ENCODE measurements at regions not wholly inside any gene's neighbourhood (a gene's known extent, or its start where the extent isn't known, plus 50 kb on each side); places are given as distances from the start of the nearest gene placed in this dataset.

- no peak for ATAC-seq (ENCODE audit: low read depth)
- no peak for DNase-seq (ENCODE audit: low spot score in 2 of 2)
- Mint-ChIP-seq H3K9me3 (no peaks in the 10 kb centered on the region), H3K36me3 (peaks cover 8% of the 10 kb centered on the region), H3K27me3 (no peaks in the 10 kb centered on the region), H3K4me3 (peak overlapping the region; percentile 55), H3K4me1 (peaks cover 58% of the 10 kb centered on the region), H3K27ac (peak overlapping the region; percentile 91)
These were observed 117.1 kb upstream of the MGAT5 start for GRCh38 chr2:134136731-134137130.

- H3K27me3 Mint-ChIP-seq: no peaks in the 10 kb centered on the region
- no peak for DNase-seq (ENCODE audit: low spot score in 2 of 2)
- H3K4me1 Mint-ChIP-seq: peaks cover 61% of the 10 kb centered on the region
- H3K36me3 Mint-ChIP-seq: peaks cover 7% of the 10 kb centered on the region
- ATAC-seq (ENCODE audit: low read depth): no peak
- H3K4me3 Mint-ChIP-seq: peak overlapping the region; percentile 70
- H3K9me3 Mint-ChIP-seq: no peaks in the 10 kb centered on the region
- peak overlapping the region; percentile 91 for H3K27ac Mint-ChIP-seq
These were observed 116.7 kb upstream of the MGAT5 start for GRCh38 chr2:134137182-134137611.

GRCh38 chr2:134138115-134138514, 115.8 kb upstream of the MGAT5 start:
- Mint-ChIP-seq H3K4me3 (no peak overlapping the region), H3K27me3 (no peaks in the 10 kb centered on the region), H3K9me3 (no peaks in the 10 kb centered on the region), H3K27ac (peak overlapping the region; percentile 85), H3K4me1 (peaks cover 67% of the 10 kb centered on the region), H3K36me3 (peaks cover 11% of the 10 kb centered on the region)
- no peak for ATAC-seq (ENCODE audit: low read depth)
- DNase-seq (ENCODE audit: low spot score in 2 of 2): no peak

- peak overlapping the region; percentile 85 for H3K27ac Mint-ChIP-seq
- DNase-seq (ENCODE audit: low spot score in 2 of 2) (no peak), ATAC-seq (ENCODE audit: low read depth) (no peak)
- peaks cover 68% of the 10 kb centered on the region for H3K4me1 Mint-ChIP-seq
- no peaks in the 10 kb centered on the region for H3K27me3 Mint-ChIP-seq
- no peak overlapping the region for H3K4me3 Mint-ChIP-seq
- peaks cover 16% of the 10 kb centered on the region for H3K36me3 Mint-ChIP-seq
- no peaks in the 10 kb centered on the region for H3K9me3 Mint-ChIP-seq
These were observed 114.3 kb upstream of the MGAT5 start for GRCh38 chr2:134139611-134140010.

- H3K4me3 Mint-ChIP-seq: no peak overlapping the region
- H3K36me3 Mint-ChIP-seq: peaks cover 18% of the 10 kb centered on the region
- H3K27me3 Mint-ChIP-seq: no peaks in the 10 kb centered on the region
- ATAC-seq (ENCODE audit: low read depth) (no peak), DNase-seq (ENCODE audit: low spot score in 2 of 2) (no peak)
- H3K27ac Mint-ChIP-seq: peak overlapping the region; percentile 85
- no peaks in the 10 kb centered on the region for H3K9me3 Mint-ChIP-seq
- peaks cover 69% of the 10 kb centered on the region for H3K4me1 Mint-ChIP-seq
These were observed 113.6 kb upstream of the MGAT5 start for GRCh38 chr2:134140251-134140661.

- Mint-ChIP-seq H3K4me1 (peaks cover 72% of the 10 kb centered on the region), H3K27ac (peak overlapping the region; percentile 85)
- peak; percentile 34 for ATAC-seq (ENCODE audit: low read depth)
These were observed 112.1 kb upstream of the MGAT5 start for GRCh38 chr2:134141598-134142340.

GRCh38 chr2:134142341-134142738, 111.5 kb upstream of the MGAT5 start:
- Mint-ChIP-seq H3K4me3 (no peak overlapping the region), H3K4me1 (peaks cover 66% of the 10 kb centered on the region), H3K9me3 (no peaks in the 10 kb centered on the region), H3K27me3 (no peaks in the 10 kb centered on the region), H3K27ac (peak overlapping the region; percentile 85), H3K36me3 (peaks cover 18% of the 10 kb centered on the region)
- no peak for DNase-seq (ENCODE audit: low spot score in 2 of 2)
- ATAC-seq (ENCODE audit: low read depth): no peak

More at GRCh38 chr2:134141598-134142340, 112.1 kb upstream of the MGAT5 start:
- Mint-ChIP-seq H3K27me3 (no peaks in the 10 kb centered on the region), H3K36me3 (peaks cover 18% of the 10 kb centered on the region), H3K4me3 (peak overlapping the region; percentile 2), H3K9me3 (no peaks in the 10 kb centered on the region)
- no peak for DNase-seq (ENCODE audit: low spot score in 2 of 2)

GRCh38 chr2:134142903-134143302, 111.0 kb upstream of the MGAT5 start:
- Mint-ChIP-seq H3K9me3 (no peaks in the 10 kb centered on the region), H3K27me3 (no peaks in the 10 kb centered on the region), H3K4me1 (peaks cover 66% of the 10 kb centered on the region), H3K27ac (peak overlapping the region; percentile 85), H3K4me3 (no peak overlapping the region), H3K36me3 (peaks cover 18% of the 10 kb centered on the region)
- ATAC-seq (ENCODE audit: low read depth) (no peak), DNase-seq (ENCODE audit: low spot score in 2 of 2) (no peak)

GRCh38 chr2:134143568-134143967, 110.3 kb upstream of the MGAT5 start:
- Mint-ChIP-seq H3K27ac (peak overlapping the region; percentile 85), H3K9me3 (no peaks in the 10 kb centered on the region), H3K27me3 (no peaks in the 10 kb centered on the region), H3K4me3 (no peak overlapping the region), H3K4me1 (peaks cover 65% of the 10 kb centered on the region), H3K36me3 (peaks cover 18% of the 10 kb centered on the region)
- ATAC-seq (ENCODE audit: low read depth): no peak
- no peak for DNase-seq (ENCODE audit: low spot score in 2 of 2)

- ATAC-seq (ENCODE audit: low read depth): no peak
- H3K4me3 Mint-ChIP-seq: no peak overlapping the region
- H3K27me3 Mint-ChIP-seq: no peaks in the 10 kb centered on the region
- peaks cover 63% of the 10 kb centered on the region for H3K4me1 Mint-ChIP-seq
- peaks cover 18% of the 10 kb centered on the region for H3K36me3 Mint-ChIP-seq
- no peaks in the 10 kb centered on the region for H3K9me3 Mint-ChIP-seq
- DNase-seq (ENCODE audit: low spot score in 2 of 2): no peak
- peak overlapping the region; percentile 85 for H3K27ac Mint-ChIP-seq
These were observed 109.7 kb upstream of the MGAT5 start for GRCh38 chr2:134144081-134144596.

- Mint-ChIP-seq H3K4me3 (no peak overlapping the region), H3K36me3 (peaks cover 18% of the 10 kb centered on the region), H3K9me3 (no peaks in the 10 kb centered on the region), H3K4me1 (peaks cover 64% of the 10 kb centered on the region), H3K27ac (peak overlapping the region; percentile 86), H3K27me3 (no peaks in the 10 kb centered on the region)
- no peak for ATAC-seq (ENCODE audit: low read depth)
- DNase-seq (ENCODE audit: low spot score in 2 of 2): no peak
These were observed 109.2 kb upstream of the MGAT5 start for GRCh38 chr2:134144651-134145050.

- DNase-seq (ENCODE audit: low spot score in 2 of 2): no peak
- no peaks in the 10 kb centered on the region for H3K9me3 Mint-ChIP-seq
- H3K27me3 Mint-ChIP-seq: no peaks in the 10 kb centered on the region
- H3K4me3 Mint-ChIP-seq: no peak overlapping the region
- H3K36me3 Mint-ChIP-seq: peaks cover 16% of the 10 kb centered on the region
- ATAC-seq (ENCODE audit: low read depth): no peak
- H3K4me1 Mint-ChIP-seq: peaks cover 67% of the 10 kb centered on the region
- H3K27ac Mint-ChIP-seq: peak overlapping the region; percentile 86
These were observed 108.4 kb upstream of the MGAT5 start for GRCh38 chr2:134145519-134145918.

- DNase-seq (ENCODE audit: low spot score in 2 of 2): no peak
- Mint-ChIP-seq H3K36me3 (peaks cover 14% of the 10 kb centered on the region), H3K27me3 (no peaks in the 10 kb centered on the region), H3K4me3 (no peak overlapping the region), H3K9me3 (no peaks in the 10 kb centered on the region), H3K4me1 (peaks cover 64% of the 10 kb centered on the region), H3K27ac (peak overlapping the region; percentile 86)
- ATAC-seq (ENCODE audit: low read depth): peak; percentile 31
These were observed 107.7 kb upstream of the MGAT5 start for GRCh38 chr2:134146161-134146560.

- Mint-ChIP-seq H3K4me3 (no peak overlapping the region), H3K27ac (peak overlapping the region; percentile 86), H3K4me1 (peaks cover 63% of the 10 kb centered on the region), H3K27me3 (no peaks in the 10 kb centered on the region), H3K36me3 (peaks cover 18% of the 10 kb centered on the region), H3K9me3 (no peaks in the 10 kb centered on the region)
- ATAC-seq (ENCODE audit: low read depth) (peak; percentile 86), DNase-seq (ENCODE audit: low spot score in 2 of 2) (no peak)
These were observed 107.3 kb upstream of the MGAT5 start for GRCh38 chr2:134146620-134147019.

GRCh38 chr2:134148172-134148571, 105.7 kb upstream of the MGAT5 start:
- no peak overlapping the region for H3K4me3 Mint-ChIP-seq
- peaks cover 3% of the 10 kb centered on the region for H3K9me3 Mint-ChIP-seq
- peak overlapping the region; percentile 83 for H3K27ac Mint-ChIP-seq
- no peaks in the 10 kb centered on the region for H3K27me3 Mint-ChIP-seq
- ATAC-seq (ENCODE audit: low read depth) (no peak), DNase-seq (ENCODE audit: low spot score in 2 of 2) (no peak)
- H3K36me3 Mint-ChIP-seq: peaks cover 21% of the 10 kb centered on the region
- H3K4me1 Mint-ChIP-seq: peaks cover 61% of the 10 kb centered on the region
